Natural killer cell (primary cell): ENCODE measurements at regions not wholly inside any gene's neighbourhood (a gene's known extent, or its start where the extent isn't known, plus 50 kb on each side); places are given as distances from the start of the nearest gene placed in this dataset.
"Not testable (repeated sequence)": the region's sequence is repeated elsewhere in the genome, so short reads cannot be mapped to it uniquely, and the experiment has no call there.

ENCODE experiments used
- ATAC-seq, 3 donors: fragments of 150-1000 bp in 2 of 3; fragments of 200-7000 bp in 1 of 3; cut with Tn5 transposase; 1 replicate in 1 of 3; 2 replicates in 2 of 3; pipeline ENCODE4 v1.10.0; 2021; ENCODE audit warnings: mild to moderate bottlenecking in 2 of 3, moderate library complexity in 2 of 3
- DNase-seq, 2 donors: peaks; one replicate each; pipeline versions ENCODE4 v3.0.0 to v3.0.0-alpha.2; 2013 to 2021; ENCODE audit warnings: mixed read lengths in 1 of 2
- H3K27ac ChIP-seq: one replicate; pipeline ENCODE4 v1.5.1; 2013; ENCODE audit warnings: mild to moderate bottlenecking, low read length
- H3K27me3 ChIP-seq: one replicate; pipeline ENCODE4 v1.6.1; 2013; ENCODE audit warnings: low read length; ENCODE audit not compliant: control insufficient read depth, insufficient read depth
- H3K36me3 ChIP-seq: one replicate; pipeline ENCODE4 v1.6.1; 2013; ENCODE audit warnings: low read length; ENCODE audit not compliant: control insufficient read depth, insufficient read depth
- H3K4me1 ChIP-seq: one replicate; pipeline ENCODE4 v1.6.1; 2013; ENCODE audit warnings: low read length; ENCODE audit not compliant: control insufficient read depth, insufficient read depth
- H3K4me3 ChIP-seq: one replicate; pipeline ENCODE4 v1.5.1; 2013; ENCODE audit warnings: low read length
- H3K9me3 ChIP-seq: one replicate; pipeline ENCODE4 v1.6.1; 2013; ENCODE audit warnings: low read length; ENCODE audit not compliant: control insufficient read depth, insufficient read depth
- H3K27ac Mint-ChIP-seq, 2 donors: one replicate each; pipeline ENCODE4 v1.8.0; 2022; ENCODE audit warnings: mild to moderate bottlenecking in 2 of 2, mixed read lengths in 2 of 2, moderate library complexity in 1 of 2
- H3K27me3 Mint-ChIP-seq, 2 donors: one replicate each; pipeline ENCODE4 v1.8.0; 2022; ENCODE audit warnings: low read depth in 2 of 2, mixed read lengths in 2 of 2
- H3K36me3 Mint-ChIP-seq: one replicate; pipeline ENCODE4 v1.8.0; 2022; ENCODE audit warnings: mixed read lengths
- H3K4me1 Mint-ChIP-seq, 2 donors: one replicate each; pipeline ENCODE4 v1.8.0; 2022; ENCODE audit warnings: mixed read lengths in 2 of 2
- H3K4me3 Mint-ChIP-seq: one replicate; pipeline ENCODE4 v1.8.0; 2022; ENCODE audit warnings: mild to moderate bottlenecking, moderate library complexity, mixed read lengths
- H3K9me3 Mint-ChIP-seq, 2 donors: one replicate each; pipeline ENCODE4 v1.8.0; 2022; ENCODE audit warnings: mixed read lengths in 2 of 2
- WGBS: methylation state at CpG from one replicate; pipeline ENCODE4 v1.1.7; 2013; ENCODE audit warnings: missing lambda C conversion rate; ENCODE audit not compliant: insufficient coverage; 5-methylcytosine and 5-hydroxymethylcytosine counted together
- intact Hi-C: fragments of 100-400 bp; cut with micrococcal nuclease; formaldehyde crosslinking; loops from one replicate; pipeline ENCODE4 v1.14.2; 2022

DNA sequence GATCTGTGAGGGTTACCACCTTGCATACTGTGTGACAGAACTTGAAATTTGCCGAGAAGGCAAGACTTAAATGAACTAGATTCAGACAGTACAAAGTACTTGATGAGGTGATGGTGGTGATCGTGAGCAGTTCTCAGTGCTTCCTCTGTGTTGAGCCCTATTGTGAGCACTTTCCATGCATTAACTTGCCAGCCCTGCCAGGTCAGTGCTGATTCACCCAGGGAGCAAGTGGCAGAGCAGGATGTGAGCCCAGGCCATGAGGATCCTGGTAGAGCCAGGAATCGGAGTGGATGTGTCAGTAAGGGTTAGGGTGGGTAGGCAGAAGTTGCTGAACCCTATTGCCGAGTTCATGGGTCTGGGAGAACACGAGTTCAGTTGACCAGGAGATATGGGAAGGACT lies 4545.7 kb upstream of the TPTE start:
- H3K9me3 Mint-ChIP-seq, H3K27ac ChIP-seq, H3K4me1 ChIP-seq, H3K9me3 ChIP-seq, ATAC-seq, H3K4me3 ChIP-seq, H3K27me3 Mint-ChIP-seq, H3K4me3 Mint-ChIP-seq, intact Hi-C loops, H3K4me1 Mint-ChIP-seq, H3K27me3 ChIP-seq, H3K36me3 ChIP-seq, DNase-seq, H3K36me3 Mint-ChIP-seq, H3K27ac Mint-ChIP-seq: not testable (repeated sequence)
- no CpG with 5 or more reads among the region's 5 CpGs for WGBS

- H3K36me3 Mint-ChIP-seq, H3K27ac Mint-ChIP-seq, H3K4me1 Mint-ChIP-seq: not testable (repeated sequence)
These were observed 4523.8 kb upstream of the TPTE start for GRCh38 chr21:5997586-5997985.

DNA sequence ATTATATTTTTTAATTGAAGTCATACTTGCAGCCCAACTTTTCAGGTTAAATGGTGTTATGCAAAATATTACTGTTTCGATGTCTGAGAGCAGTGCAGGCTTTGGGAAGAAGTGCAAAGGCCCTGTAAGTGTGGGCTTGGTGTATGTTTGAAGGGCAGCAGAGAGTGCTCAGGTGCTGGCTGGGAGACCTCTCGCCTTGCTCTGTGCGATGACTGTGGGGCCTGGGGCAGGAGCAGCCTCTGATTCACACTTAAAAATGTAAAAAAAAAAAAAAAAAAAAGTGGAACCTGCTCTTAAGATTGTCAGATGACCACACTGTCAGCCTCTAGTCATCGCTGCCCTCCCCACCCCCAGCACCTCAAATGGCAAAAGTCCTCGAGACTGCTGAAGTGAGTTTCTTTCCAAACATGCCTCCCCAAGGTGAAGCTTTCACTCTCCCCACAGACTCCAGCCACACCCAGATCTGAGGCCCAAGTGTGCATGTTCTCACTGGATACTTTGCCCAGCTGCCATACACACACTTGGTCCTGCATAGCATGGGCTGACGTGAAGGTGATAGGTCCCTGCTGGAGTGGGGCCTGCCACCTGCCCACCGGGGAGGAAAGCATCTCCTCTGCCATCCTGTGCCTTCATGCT lies 4505.8 kb upstream of the TPTE start:
- intact Hi-C loops = not testable (repeated sequence)

More at GRCh38 chr21:5997586-5997985, 4523.8 kb upstream of the TPTE start:
- H3K4me3 Mint-ChIP-seq, DNase-seq, H3K27ac ChIP-seq, intact Hi-C loops, H3K36me3 ChIP-seq, H3K9me3 ChIP-seq, ATAC-seq, H3K4me3 ChIP-seq, H3K27me3 ChIP-seq, H3K27me3 Mint-ChIP-seq, H3K4me1 ChIP-seq, H3K9me3 Mint-ChIP-seq: not testable (repeated sequence)
- no CpG with 5 or more reads among the region's 2 CpGs for WGBS

GRCh38 chr21:6020460-6020859 lies 4500.9 kb upstream of the TPTE start:
- intact Hi-C loops, H3K4me1 Mint-ChIP-seq, H3K4me3 Mint-ChIP-seq, H3K9me3 ChIP-seq, ATAC-seq, DNase-seq, H3K4me3 ChIP-seq, H3K4me1 ChIP-seq, H3K27me3 Mint-ChIP-seq, H3K27me3 ChIP-seq, H3K27ac ChIP-seq, H3K36me3 ChIP-seq, H3K27ac Mint-ChIP-seq, H3K36me3 Mint-ChIP-seq, H3K9me3 Mint-ChIP-seq: not testable (repeated sequence)
- no CpG with 5 or more reads among the region's 5 CpGs for WGBS

More for the DNA sequence above, 4505.8 kb upstream of the TPTE start:
- not testable (repeated sequence) for H3K27me3 ChIP-seq, H3K27ac Mint-ChIP-seq, DNase-seq, H3K4me3 ChIP-seq, H3K4me1 Mint-ChIP-seq, H3K9me3 ChIP-seq, H3K4me3 Mint-ChIP-seq, H3K4me1 ChIP-seq, H3K9me3 Mint-ChIP-seq, H3K27me3 Mint-ChIP-seq, H3K36me3 Mint-ChIP-seq, H3K36me3 ChIP-seq, ATAC-seq, H3K27ac ChIP-seq
- no CpG with 5 or more reads among the region's 7 CpGs for WGBS

DNA sequence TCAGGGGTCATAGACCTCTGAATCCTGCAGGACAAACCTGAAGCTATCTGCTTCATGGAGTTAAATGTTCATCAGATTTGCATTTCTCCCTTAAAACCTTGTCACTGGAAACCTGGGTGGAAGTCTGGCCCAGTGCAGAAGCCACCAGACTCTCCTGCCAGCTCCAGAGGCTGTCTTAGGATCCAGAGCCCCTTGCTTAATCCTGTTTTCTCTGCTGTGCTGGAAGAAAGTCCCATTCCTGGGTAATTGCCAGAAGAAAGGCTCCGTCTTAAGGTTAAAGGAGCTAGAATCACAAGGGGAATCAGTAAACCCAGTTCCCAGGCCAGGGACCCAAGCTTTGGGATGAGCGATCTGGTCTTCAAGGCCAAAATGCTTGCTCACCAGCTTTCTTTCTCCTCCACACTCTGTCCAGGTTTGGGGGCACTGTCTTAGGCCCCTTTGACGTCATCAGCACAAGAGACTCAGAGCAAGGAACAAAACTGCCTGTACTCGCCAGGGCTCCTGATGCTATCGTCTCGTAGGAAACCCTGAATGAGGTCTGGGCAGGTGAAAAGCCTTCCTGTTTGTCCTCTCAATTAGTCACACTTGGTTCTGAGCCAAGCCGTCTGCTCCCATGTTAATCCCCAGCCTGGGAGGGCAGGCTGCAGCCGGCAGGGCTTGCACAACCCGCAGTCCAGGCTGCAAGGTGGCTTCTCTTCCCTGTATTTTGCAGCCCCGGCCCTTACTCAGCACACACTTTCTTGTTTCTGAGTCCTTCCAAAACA lies 4500.2 kb upstream of the TPTE start:
- H3K27ac ChIP-seq, H3K9me3 Mint-ChIP-seq, DNase-seq, H3K4me1 ChIP-seq, H3K9me3 ChIP-seq, H3K4me1 Mint-ChIP-seq, H3K4me3 Mint-ChIP-seq, H3K27me3 Mint-ChIP-seq, H3K36me3 ChIP-seq, intact Hi-C loops, H3K36me3 Mint-ChIP-seq, H3K27me3 ChIP-seq, H3K27ac Mint-ChIP-seq, H3K4me3 ChIP-seq, ATAC-seq: not testable (repeated sequence)
- WGBS = no CpG with 5 or more reads among the region's 10 CpGs

GRCh38 chr21:6021717-6022270 lies 4499.6 kb upstream of the TPTE start:
- H3K4me1 ChIP-seq, H3K9me3 ChIP-seq, H3K27ac Mint-ChIP-seq, H3K36me3 Mint-ChIP-seq, ATAC-seq, H3K4me1 Mint-ChIP-seq, H3K36me3 ChIP-seq, H3K27me3 Mint-ChIP-seq, DNase-seq, H3K9me3 Mint-ChIP-seq, H3K27me3 ChIP-seq, intact Hi-C loops, H3K4me3 ChIP-seq, H3K27ac ChIP-seq, H3K4me3 Mint-ChIP-seq: not testable (repeated sequence)
- WGBS = no CpG with 5 or more reads among the region's 4 CpGs

GRCh38 chr21:6023331-6023730 lies 4498.1 kb upstream of the TPTE start:
- H3K27ac Mint-ChIP-seq, H3K4me3 ChIP-seq, H3K4me1 Mint-ChIP-seq, H3K27me3 ChIP-seq, H3K27me3 Mint-ChIP-seq, intact Hi-C loops, H3K36me3 ChIP-seq, H3K27ac ChIP-seq, DNase-seq, H3K9me3 Mint-ChIP-seq, H3K9me3 ChIP-seq, H3K4me3 Mint-ChIP-seq, H3K36me3 Mint-ChIP-seq, ATAC-seq, H3K4me1 ChIP-seq: not testable (repeated sequence)
- WGBS = no CpG with 5 or more reads among the region's 3 CpGs

- ATAC-seq, H3K9me3 Mint-ChIP-seq, DNase-seq, H3K36me3 ChIP-seq, H3K27me3 ChIP-seq, H3K4me3 ChIP-seq, H3K27ac Mint-ChIP-seq, H3K36me3 Mint-ChIP-seq, H3K4me1 Mint-ChIP-seq, H3K27ac ChIP-seq, H3K4me1 ChIP-seq, H3K4me3 Mint-ChIP-seq, intact Hi-C loops, H3K27me3 Mint-ChIP-seq, H3K9me3 ChIP-seq: not testable (repeated sequence)
- WGBS = no CpG with 5 or more reads among the region's 3 CpGs
These were observed 4496.2 kb upstream of the TPTE start for GRCh38 chr21:6025139-6025538.
